ENCODE measurements at regions not wholly inside any gene's neighbourhood (a gene's known extent, or its start where the extent isn't known, plus 50 kb on each side); places are given as distances from the start of the nearest gene placed in this dataset.

- no peak for TF ChIP-seq CHD1 (IDR thresholded peaks at IDR 0.05; ENCODE audit: low read depth, low read length)
- TF ChIP-seq SAP30 (IDR thresholded peaks at IDR 0.05; ENCODE audit: insufficient read depth, insufficient replicate concordance, low read length): no peak
- TF ChIP-seq RXRA (IDR thresholded peaks at IDR 0.05; ENCODE audit: insufficient read depth, low read depth, low read length): no peak
- TF ChIP-seq E2F6 (IDR thresholded peaks at IDR 0.05): no peak
- TF ChIP-seq YY1 (IDR thresholded peaks at IDR 0.05; ENCODE audit: low read depth, low read length): no peak
- no peak for TF ChIP-seq ZNF274 (IDR thresholded peaks at IDR 0.05; ENCODE audit: borderline replicate concordance, extremely low read depth, low read length)
These were observed 61.3 kb upstream of the NFKB1 start (continued) for GRCh38 chr4:102439812-102440211.

Data from H1 (cell line).